HG02763 (cell line): ENCODE measurements at regions not wholly inside any gene's neighbourhood (a gene's known extent, or its start where the extent isn't known, plus 50 kb on each side); places are given as distances from the start of the nearest gene placed in this dataset.
"Not testable (repeated sequence)": the region's sequence is repeated elsewhere in the genome, so short reads cannot be mapped to it uniquely, and the experiment has no call there.

Source experiments
- ATAC-seq: cut with Tn5 transposase; IDR thresholded peaks from one replicate; pipeline ENCODE4 v1.9.1; 2021; ENCODE audit warnings: mild to moderate bottlenecking, moderate library complexity; ENCODE audit not compliant: unreplicated experiment

- ATAC-seq, result no peak
These were observed 953.9 kb upstream of the GOT2 start for GRCh38 chr16:59688006-59688405.

DNA sequence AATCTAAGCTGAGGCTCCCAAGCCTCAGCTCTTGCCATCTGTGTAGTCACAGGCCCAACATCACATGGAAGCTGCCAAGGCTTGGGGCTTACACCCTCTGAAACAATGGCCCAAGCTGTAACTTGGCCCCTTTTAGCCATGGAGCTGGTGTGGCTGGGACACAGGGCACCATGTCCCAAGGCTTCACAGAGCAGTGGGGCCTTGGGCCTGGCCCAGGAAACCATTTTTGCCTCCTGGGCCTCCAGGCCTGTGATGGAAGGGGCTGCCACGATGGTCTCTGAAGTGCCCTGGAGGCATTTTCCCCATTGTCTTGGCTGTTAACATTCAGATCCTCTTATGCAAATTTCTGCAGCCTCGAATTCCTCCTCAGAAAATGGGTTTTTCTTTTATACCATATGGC lies 952.3 kb upstream of the GOT2 start:
- no peak for ATAC-seq

- no peak for ATAC-seq
These were observed 950.8 kb upstream of the GOT2 start for GRCh38 chr16:59684911-59685310.

GRCh38 chr16:59683709-59684108 lies 949.6 kb upstream of the GOT2 start:
- no peak for ATAC-seq

GRCh38 chr16:59665618-59666220 lies 931.6 kb upstream of the GOT2 start:
- no peak for ATAC-seq

- ATAC-seq, result no peak
These were observed 924.5 kb upstream of the GOT2 start for GRCh38 chr16:59658572-59658971.

DNA sequence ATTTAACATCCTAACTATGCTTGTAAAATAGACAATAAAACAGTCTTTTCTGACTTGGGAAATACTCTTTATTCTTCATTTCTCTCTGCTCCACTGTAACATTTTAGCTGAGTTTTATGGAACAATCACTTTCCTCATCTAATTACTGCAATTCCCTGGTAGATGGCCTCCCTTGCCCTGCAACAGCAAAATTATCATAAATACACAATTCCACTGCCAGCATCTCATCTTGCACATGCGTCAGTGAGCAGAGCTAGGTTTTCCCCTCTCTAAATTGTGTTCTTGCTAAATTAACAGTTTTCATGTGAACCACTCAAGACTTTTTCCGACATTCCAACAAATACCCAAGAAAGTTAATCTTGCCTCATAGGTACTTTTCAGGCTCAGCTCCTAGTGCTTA lies 920.9 kb upstream of the GOT2 start:
- no peak for ATAC-seq

- ATAC-seq, result no peak
These were observed 920.3 kb upstream of the GOT2 start for GRCh38 chr16:59654455-59654854.

- no peak for ATAC-seq
These were observed 917.5 kb upstream of the GOT2 start for GRCh38 chr16:59651662-59652061.

GRCh38 chr16:59645194-59645593 lies 911.1 kb upstream of the GOT2 start:
- ATAC-seq, result no peak

DNA sequence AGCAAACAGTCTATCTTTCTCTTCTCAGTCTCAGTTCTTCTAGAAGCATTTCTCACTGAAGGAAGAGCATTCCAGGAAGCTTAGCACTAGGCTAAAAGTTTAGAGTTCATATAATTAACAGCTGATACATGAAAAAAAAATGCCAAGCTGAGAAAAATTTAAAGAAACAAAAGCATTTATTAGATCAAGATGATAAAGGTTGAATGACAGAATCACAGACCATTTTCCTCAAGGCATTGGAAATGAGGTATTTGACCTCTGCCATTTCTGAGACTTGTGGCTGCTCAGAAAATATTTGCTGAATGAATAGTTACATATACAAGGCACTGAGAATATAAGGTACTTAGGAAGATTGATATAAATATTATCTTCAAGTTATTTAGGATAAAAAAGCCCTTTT lies 901.6 kb upstream of the GOT2 start:
- ATAC-seq, result no peak

- ATAC-seq, result no peak
These were observed 900.8 kb upstream of the GOT2 start for GRCh38 chr16:59634951-59635350.

- no peak for ATAC-seq
These were observed 900.0 kb upstream of the GOT2 start for GRCh38 chr16:59634004-59634579.

GRCh38 chr16:59632276-59632855 lies 898.2 kb upstream of the GOT2 start:
- no peak for ATAC-seq

DNA sequence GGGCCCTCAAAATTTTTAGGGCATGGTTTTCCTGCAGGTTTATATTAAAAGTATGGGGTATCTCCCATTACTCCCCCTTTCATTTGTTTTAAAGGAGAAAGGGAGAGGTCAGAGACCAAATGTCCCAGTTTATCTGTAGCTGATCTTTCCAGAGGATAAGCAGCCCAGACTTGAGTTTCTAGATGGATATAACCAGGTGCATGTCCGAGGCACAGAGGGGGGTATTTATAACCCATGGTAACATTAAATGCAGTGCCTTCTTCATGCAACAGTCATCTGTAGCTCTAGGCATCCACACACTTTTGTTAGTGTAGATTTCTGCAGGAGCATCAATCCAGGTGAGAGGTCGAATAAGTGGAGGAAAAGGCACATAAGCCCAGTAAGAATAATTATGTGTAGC lies 890.3 kb upstream of the GOT2 start:
- not testable (repeated sequence) for ATAC-seq

DNA sequence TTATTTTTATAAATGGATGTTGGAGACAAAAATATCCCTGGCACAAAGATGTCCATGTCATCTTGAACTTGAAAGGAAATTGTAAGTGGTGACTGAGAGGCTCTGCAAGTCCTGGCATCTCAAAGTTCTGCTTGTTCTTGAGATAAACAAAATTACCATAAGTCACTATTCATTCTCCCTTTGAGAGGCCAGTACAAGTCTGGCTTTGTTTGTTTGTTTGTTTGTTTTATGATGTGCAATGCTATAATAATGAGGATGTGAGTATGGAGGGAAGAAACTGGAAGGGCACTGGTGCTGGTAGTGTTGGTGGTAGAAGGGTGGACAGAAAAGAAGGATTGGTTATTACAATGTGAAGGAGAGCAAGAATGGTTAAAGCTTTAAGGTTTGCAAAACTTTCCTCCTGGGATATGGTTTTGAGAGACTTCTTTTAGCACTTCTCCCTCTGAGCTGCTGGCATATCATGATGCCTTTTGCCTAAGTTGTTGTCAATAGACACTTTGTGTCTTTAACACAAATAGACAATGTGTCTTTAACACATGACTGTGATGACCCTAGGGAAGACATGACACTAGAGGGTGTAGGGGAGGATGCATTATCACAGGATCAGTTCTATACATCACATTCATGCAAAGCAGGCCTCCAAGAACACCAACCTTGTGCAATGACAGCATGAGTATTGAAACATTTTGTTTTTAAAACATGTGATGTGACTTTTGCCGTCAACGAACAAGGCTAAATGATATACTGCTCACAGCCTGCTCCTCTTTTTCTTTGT lies 880.5 kb upstream of the GOT2 start:
- no peak for ATAC-seq

DNA sequence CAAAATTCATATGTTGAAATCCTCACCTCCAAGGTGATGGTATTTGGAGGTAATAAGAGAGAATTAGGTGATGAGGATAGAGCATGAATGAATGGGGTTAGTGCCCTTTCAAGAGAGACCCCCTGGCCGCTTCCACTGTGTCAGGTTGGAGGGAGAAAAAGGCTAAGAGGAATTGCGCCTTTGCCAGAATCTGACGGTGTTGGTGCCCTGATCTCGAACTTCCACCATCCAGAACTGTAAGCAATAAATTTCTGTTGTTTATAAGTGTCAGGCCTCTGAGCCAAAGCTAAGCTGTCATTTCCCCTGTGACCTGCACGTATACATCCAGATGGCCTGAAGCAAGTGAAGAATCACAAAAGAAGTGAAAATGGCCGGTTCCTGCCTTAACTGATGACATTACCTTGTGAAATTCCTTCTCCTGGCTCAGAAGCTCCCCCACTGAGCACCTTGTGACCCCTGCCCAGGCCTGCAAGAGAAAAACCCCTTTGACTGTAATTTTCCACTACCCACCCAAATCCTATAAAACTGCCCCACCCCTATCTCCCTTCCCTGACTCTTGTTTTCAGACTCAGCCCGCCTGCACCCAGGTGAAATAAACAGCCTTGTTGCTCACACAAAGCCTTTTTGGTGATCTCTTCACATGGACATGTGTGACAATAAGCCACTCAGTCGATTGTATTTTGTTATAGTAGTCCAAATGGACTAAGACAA lies 878.9 kb upstream of the GOT2 start:
- not testable (repeated sequence) for ATAC-seq

DNA sequence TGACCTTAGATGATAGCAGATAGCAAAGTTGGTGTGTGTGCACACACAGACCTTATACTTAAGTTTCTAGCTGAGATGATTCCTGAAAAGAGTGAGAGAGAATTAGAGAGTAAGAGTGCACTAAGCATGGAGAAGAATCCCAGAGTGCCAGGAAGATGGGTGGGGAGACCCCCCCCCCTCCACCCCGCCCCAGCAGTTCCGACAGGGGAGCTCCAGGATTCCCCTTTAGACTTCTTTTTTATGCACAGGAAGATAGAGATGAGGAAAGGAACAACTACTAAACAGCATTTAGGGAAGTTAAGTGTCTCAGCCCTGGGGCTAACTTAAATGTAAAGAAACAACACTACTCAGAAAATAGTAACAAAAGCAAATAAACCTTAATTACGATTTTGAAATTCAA lies 878.0 kb upstream of the GOT2 start:
- ATAC-seq, result no peak

DNA sequence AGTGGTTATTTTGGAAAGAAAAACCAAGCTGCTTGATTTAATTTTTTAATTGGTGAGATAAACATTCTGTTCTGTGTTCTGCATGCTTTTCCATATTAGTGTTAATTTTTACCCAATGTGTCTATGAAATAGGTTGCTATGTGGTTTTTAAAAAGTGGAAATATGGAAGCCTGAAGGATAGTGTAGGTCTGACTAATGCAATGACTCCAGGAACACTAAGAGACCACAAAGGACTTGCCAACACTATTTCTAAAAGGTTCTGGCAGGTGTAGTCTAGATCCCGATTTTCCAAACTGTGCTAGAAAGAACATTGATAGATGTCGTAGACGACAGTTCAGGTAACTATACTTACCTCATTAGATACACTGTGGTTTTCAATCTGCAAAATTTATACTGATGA lies 877.4 kb upstream of the GOT2 start:
- ATAC-seq, result no peak

- no peak for ATAC-seq
These were observed 871.6 kb upstream of the GOT2 start for GRCh38 chr16:59605706-59606105.

- ATAC-seq, result no peak
These were observed 870.2 kb upstream of the GOT2 start for GRCh38 chr16:59604354-59604753.
